DMS 273 (cell line): ENCODE measurements at regions not wholly inside any gene's neighbourhood (a gene's known extent, or its start where the extent isn't known, plus 50 kb on each side); places are given as distances from the start of the nearest gene placed in this dataset.

Experiments
- DNase-seq: peaks from one replicate; lab custom pipeline; 2025; ENCODE audit not compliant: unreplicated experiment; lab: John Stamatoyannopoulos, UW

- DNase-seq: peak; percentile 79
These were observed 59.8 kb upstream of the POU5F2 start for GRCh38 chr5:93800988-93801811.

- peak; percentile 28 for DNase-seq
These were observed 53.6 kb upstream of the POU5F2 start for GRCh38 chr5:93794954-93795353.

- DNase-seq: no peak
These were observed 51.9 kb upstream of the POU5F2 start for GRCh38 chr5:93793159-93793781.

GRCh38 chr5:93791518-93791972 is 50.1 kb upstream of the POU5F2 start:
- DNase-seq: peak; percentile 74
